ENCODE measurements at regions not wholly inside any gene's neighbourhood (a gene's known extent, or its start where the extent isn't known, plus 50 kb on each side); places are given as distances from the start of the nearest gene placed in this dataset.

DNA sequence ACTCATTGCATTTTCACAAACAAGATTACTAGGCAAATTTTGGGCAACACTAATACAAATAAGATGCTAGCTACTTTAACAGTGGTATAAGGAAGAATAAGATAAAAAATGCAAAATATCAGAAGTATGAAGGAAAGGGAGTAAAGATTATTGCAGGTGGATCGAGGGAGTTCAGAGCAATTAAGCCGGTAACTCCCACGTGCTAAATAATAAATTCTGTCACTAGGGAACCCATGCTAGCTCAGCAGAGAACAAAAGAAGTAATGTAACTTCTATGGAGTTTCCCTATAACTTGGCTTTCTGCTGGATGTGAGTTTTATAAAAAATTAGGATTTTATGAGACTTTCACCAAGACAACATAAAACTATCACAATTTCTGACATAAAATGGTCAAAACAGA lies 470.5 kb upstream of the RGS18 start:
- TF ChIP-seq, protein P1, sequence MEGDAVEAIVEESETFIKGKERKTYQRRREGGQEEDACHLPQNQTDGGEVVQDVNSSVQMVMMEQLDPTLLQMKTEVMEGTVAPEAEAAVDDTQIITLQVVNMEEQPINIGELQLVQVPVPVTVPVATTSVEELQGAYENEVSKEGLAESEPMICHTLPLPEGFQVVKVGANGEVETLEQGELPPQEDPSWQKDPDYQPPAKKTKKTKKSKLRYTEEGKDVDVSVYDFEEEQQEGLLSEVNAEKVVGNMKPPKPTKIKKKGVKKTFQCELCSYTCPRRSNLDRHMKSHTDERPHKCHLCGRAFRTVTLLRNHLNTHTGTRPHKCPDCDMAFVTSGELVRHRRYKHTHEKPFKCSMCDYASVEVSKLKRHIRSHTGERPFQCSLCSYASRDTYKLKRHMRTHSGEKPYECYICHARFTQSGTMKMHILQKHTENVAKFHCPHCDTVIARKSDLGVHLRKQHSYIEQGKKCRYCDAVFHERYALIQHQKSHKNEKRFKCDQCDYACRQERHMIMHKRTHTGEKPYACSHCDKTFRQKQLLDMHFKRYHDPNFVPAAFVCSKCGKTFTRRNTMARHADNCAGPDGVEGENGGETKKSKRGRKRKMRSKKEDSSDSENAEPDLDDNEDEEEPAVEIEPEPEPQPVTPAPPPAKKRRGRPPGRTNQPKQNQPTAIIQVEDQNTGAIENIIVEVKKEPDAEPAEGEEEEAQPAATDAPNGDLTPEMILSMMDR (conservative IDR thresholded peaks at IDR 0.05 in 1 of 2, IDR thresholded peaks at IDR 0.05 in 1 of 2; ENCODE audit: low read depth in 1 of 2, low read length in 2 of 2), result no peak
- TF ChIP-seq EZH2 (IDR thresholded peaks at IDR 0.05; ENCODE audit: low read length, missing control alignments), result no peak

All from fibroblast of lung (primary cell).